H54 (cell line): ENCODE measurements at regions not wholly inside any gene's neighbourhood (a gene's known extent, or its start where the extent isn't known, plus 50 kb on each side); places are given as distances from the start of the nearest gene placed in this dataset.
"Not testable (repeated sequence)": the region's sequence is repeated elsewhere in the genome, so short reads cannot be mapped to it uniquely, and the experiment has no call there.

ENCODE experiments used
- DNase-seq: peaks from one replicate; pipeline ENCODE4 v3.0.0; 2011; ENCODE audit warnings: low spot score, mixed read lengths; ENCODE audit not compliant: insufficient read length
- FAIRE-seq: peaks from 3 replicates; lab custom pipeline; 2011; peaks lifted over from hg19 to GRCh38; lab: Jason Lieb, UNC
- POLR2A ChIP-seq: IDR thresholded peaks from 2 replicates; pipeline ENCODE4 v1.6.1; 2011; ENCODE audit warnings: low read depth, mild to moderate bottlenecking, low read length

GRCh38 chr5:106843812-106844416 lies 826.8 kb downstream of the EFNA5 start:
- peak; percentile 72 for FAIRE-seq
- no peak for TF ChIP-seq POLR2A
- DNase-seq = peak; percentile 5

GRCh38 chr5:106833517-106833916 lies 837.2 kb downstream of the EFNA5 start:
- DNase-seq = no peak
- FAIRE-seq = no peak
- no peak for TF ChIP-seq POLR2A

GRCh38 chr5:106827061-106827460 lies 843.7 kb downstream of the EFNA5 start:
- DNase-seq (no peak), FAIRE-seq (peak; percentile 90)
- TF ChIP-seq POLR2A = no peak

GRCh38 chr5:106825374-106825773 lies 845.4 kb downstream of the EFNA5 start:
- no peak for TF ChIP-seq POLR2A
- DNase-seq (no peak), FAIRE-seq (peak; percentile 69)

GRCh38 chr5:106822851-106823250 lies 847.9 kb downstream of the EFNA5 start:
- DNase-seq (no peak), FAIRE-seq (peak; percentile 45)
- no peak for TF ChIP-seq POLR2A

GRCh38 chr5:106818552-106818951 lies 852.2 kb downstream of the EFNA5 start:
- no peak for FAIRE-seq
- TF ChIP-seq POLR2A = no peak
- DNase-seq = no peak

- TF ChIP-seq POLR2A = no peak
- DNase-seq (no peak), FAIRE-seq (no peak)
Measured at GRCh38 chr5:106814961-106815360, 855.8 kb downstream of the EFNA5 start.

GRCh38 chr5:106801554-106801953 lies 869.2 kb downstream of the EFNA5 start:
- TF ChIP-seq POLR2A = no peak
- FAIRE-seq (no peak), DNase-seq (no peak)

GRCh38 chr5:106797996-106798395 lies 872.7 kb downstream of the EFNA5 start:
- DNase-seq (no peak), FAIRE-seq (no peak)
- TF ChIP-seq POLR2A = no peak

GRCh38 chr5:106796081-106796480 lies 874.7 kb downstream of the EFNA5 start:
- TF ChIP-seq POLR2A = no peak
- FAIRE-seq = no peak
- DNase-seq = no peak

- FAIRE-seq = no peak
- no peak for DNase-seq
- no peak for TF ChIP-seq POLR2A
Measured at GRCh38 chr5:106784846-106785245, 885.9 kb downstream of the EFNA5 start.

GRCh38 chr5:106780355-106780754 lies 890.4 kb downstream of the EFNA5 start:
- FAIRE-seq (no peak), DNase-seq (no peak)
- TF ChIP-seq POLR2A = no peak

- not testable (repeated sequence) for FAIRE-seq, DNase-seq
Measured at GRCh38 chr5:106776515-106776914, 894.2 kb downstream of the EFNA5 start.

- FAIRE-seq (no peak), DNase-seq (no peak)
- no peak for TF ChIP-seq POLR2A
Measured at GRCh38 chr5:106768392-106768791, 902.3 kb downstream of the EFNA5 start.

- DNase-seq (no peak), FAIRE-seq (no peak)
- no peak for TF ChIP-seq POLR2A
Measured at GRCh38 chr5:106766916-106767315, 903.8 kb downstream of the EFNA5 start.

GRCh38 chr5:106759581-106759980 lies 911.2 kb downstream of the EFNA5 start:
- TF ChIP-seq POLR2A = no peak
- DNase-seq (no peak), FAIRE-seq (peak; percentile 27)

- FAIRE-seq (no peak), DNase-seq (no peak)
- TF ChIP-seq POLR2A = no peak
Measured at GRCh38 chr5:106759152-106759551, 911.6 kb downstream of the EFNA5 start.
